ENCODE measurements at regions not wholly inside any gene's neighbourhood (a gene's known extent, or its start where the extent isn't known, plus 50 kb on each side); places are given as distances from the start of the nearest gene placed in this dataset.

GRCh38 chr9:106707738-106708474 lies 155.1 kb upstream of the ZNF462 start:
- no peak for DNase-seq (ENCODE audit: low read depth in 2 of 2)

- DNase-seq (ENCODE audit: low read depth in 2 of 2), result no peak
Measured at GRCh38 chr9:106708475-106709146, 154.4 kb upstream of the ZNF462 start.

- no peak for DNase-seq (ENCODE audit: low read depth in 2 of 2)
Measured at GRCh38 chr9:106712279-106712678, 150.7 kb upstream of the ZNF462 start.

- no peak for DNase-seq (ENCODE audit: low read depth in 2 of 2)
Measured at GRCh38 chr9:106713206-106713605, 149.8 kb upstream of the ZNF462 start.

GRCh38 chr9:106716820-106717219 lies 146.1 kb upstream of the ZNF462 start:
- no peak for DNase-seq (ENCODE audit: low read depth in 2 of 2)

GRCh38 chr9:106717686-106718085 lies 145.3 kb upstream of the ZNF462 start:
- DNase-seq (ENCODE audit: low read depth in 2 of 2), result peak in 1 of 2 experiments; percentile 61

- no peak for DNase-seq (ENCODE audit: low read depth in 2 of 2)
Measured at GRCh38 chr9:106718936-106719335, 144.0 kb upstream of the ZNF462 start.

- no peak for DNase-seq (ENCODE audit: low read depth in 2 of 2)
Measured at GRCh38 chr9:106722051-106722753, 140.8 kb upstream of the ZNF462 start.

GRCh38 chr9:106723926-106724325 lies 139.0 kb upstream of the ZNF462 start:
- DNase-seq (ENCODE audit: low read depth in 2 of 2), result no peak

GRCh38 chr9:106724566-106724965 lies 138.4 kb upstream of the ZNF462 start:
- no peak for DNase-seq (ENCODE audit: low read depth in 2 of 2)

- no peak for DNase-seq (ENCODE audit: low read depth in 2 of 2)
Measured at GRCh38 chr9:106726070-106726815, 136.7 kb upstream of the ZNF462 start.

GRCh38 chr9:106727969-106728368 lies 135.0 kb upstream of the ZNF462 start:
- no peak for DNase-seq (ENCODE audit: low read depth in 2 of 2)

- DNase-seq (ENCODE audit: low read depth in 2 of 2), result no peak
Measured at GRCh38 chr9:106728860-106729259, 134.1 kb upstream of the ZNF462 start.

- DNase-seq (ENCODE audit: low read depth in 2 of 2), result no peak
Measured at GRCh38 chr9:106731910-106732309, 131.1 kb upstream of the ZNF462 start.

- DNase-seq (ENCODE audit: low read depth in 2 of 2), result no peak
Measured at GRCh38 chr9:106733828-106734380, 129.1 kb upstream of the ZNF462 start.

- no peak for DNase-seq (ENCODE audit: low read depth in 2 of 2)
Measured at GRCh38 chr9:106737516-106737915, 125.5 kb upstream of the ZNF462 start.

GRCh38 chr9:106738109-106738508 lies 124.9 kb upstream of the ZNF462 start:
- DNase-seq (ENCODE audit: low read depth in 2 of 2), result no peak

- peak; percentile 20 to 25 for DNase-seq (ENCODE audit: low read depth in 2 of 2)
Measured at GRCh38 chr9:106745457-106745856, 117.5 kb upstream of the ZNF462 start.

GRCh38 chr9:106745876-106746275 lies 117.1 kb upstream of the ZNF462 start:
- DNase-seq (ENCODE audit: low read depth in 2 of 2), result no peak

- DNase-seq (ENCODE audit: low read depth in 2 of 2), result no peak
Measured at GRCh38 chr9:106751681-106752080, 111.3 kb upstream of the ZNF462 start.

GRCh38 chr9:106752581-106752980 lies 110.4 kb upstream of the ZNF462 start:
- no peak for DNase-seq (ENCODE audit: low read depth in 2 of 2)

Measured in fibroblast of skin of left biceps (primary cell).